ENCODE measurements at regions not wholly inside any gene's neighbourhood (a gene's known extent, or its start where the extent isn't known, plus 50 kb on each side); places are given as distances from the start of the nearest gene placed in this dataset.

- intact Hi-C loops (cut with DNase I): no loop called here
- ATAC-seq: no peak
- no peak for DNase-seq
- Histone ChIP-seq H3K27me3 (no peaks in the 10 kb centered on the region), H3K4me3 (no peak overlapping the region), H3K4me1 (no peaks in the 10 kb centered on the region), H3K9me3 (peaks cover 0 to 3% (median 0%) of the 10 kb centered on the region in 4 donors), H3K27ac (no peak overlapping the region), H3K36me3 (no peaks in the 10 kb centered on the region)
- TF ChIP-seq CTCF (IDR thresholded peaks at IDR 0.05) (no peak), POLR2A (IDR thresholded peaks at IDR 0.05) (no peak)
Observed at GRCh38 chr2:75260946-75261345, 61.6 kb upstream of the TACR1 start.

GRCh38 chr2:75258620-75259019 is 59.3 kb upstream of the TACR1 start:
- TF ChIP-seq POLR2A (IDR thresholded peaks at IDR 0.05) (no peak), CTCF (IDR thresholded peaks at IDR 0.05) (no peak)
- ATAC-seq (no peak), DNase-seq (no peak)
- Histone ChIP-seq H3K9me3 (peaks cover 0 to 3% (median 0%) of the 10 kb centered on the region in 4 donors), H3K27me3 (no peaks in the 10 kb centered on the region), H3K4me3 (no peak overlapping the region), H3K36me3 (no peaks in the 10 kb centered on the region), H3K4me1 (no peaks in the 10 kb centered on the region), H3K27ac (no peak overlapping the region)
- intact Hi-C loops (cut with DNase I): no loop called here

GRCh38 chr2:75256485-75256884 is 57.2 kb upstream of the TACR1 start:
- TF ChIP-seq POLR2A (IDR thresholded peaks at IDR 0.05) (no peak), CTCF (IDR thresholded peaks at IDR 0.05) (no peak)
- H3K9me3 ChIP-seq: peaks cover 0 to 3% (median 0%) of the 10 kb centered on the region in 4 donors
- no peak overlapping the region for H3K4me3 ChIP-seq
- ATAC-seq: no peak
- DNase-seq: no peak
- no peaks in the 10 kb centered on the region for H3K36me3 ChIP-seq
- 44% methylated on average over 1 of the region's 1 CpG for WGBS (ENCODE audit: insufficient coverage, low coverage, low lambda C conversion rate, missing lambda C conversion rate)
- H3K4me1 ChIP-seq: no peaks in the 10 kb centered on the region
- no peak overlapping the region for H3K27ac ChIP-seq
- intact Hi-C loops (cut with DNase I): no loop called here
- H3K27me3 ChIP-seq: no peaks in the 10 kb centered on the region

GRCh38 chr2:75253526-75253925 is 54.2 kb upstream of the TACR1 start:
- no peaks in the 10 kb centered on the region for H3K36me3 ChIP-seq
- ATAC-seq (no peak), DNase-seq (no peak)
- intact Hi-C loops (cut with DNase I): no loop called here
- TF ChIP-seq CTCF (IDR thresholded peaks at IDR 0.05) (no peak), POLR2A (IDR thresholded peaks at IDR 0.05) (no peak)
- no peaks in the 10 kb centered on the region for H3K27me3 ChIP-seq
- no peak overlapping the region for H3K27ac ChIP-seq
- no peak overlapping the region for H3K4me3 ChIP-seq
- H3K9me3 ChIP-seq: peaks cover 0 to 3% (median 0%) of the 10 kb centered on the region in 4 donors
- H3K4me1 ChIP-seq: no peaks in the 10 kb centered on the region

GRCh38 chr2:75251896-75252295 is 52.6 kb upstream of the TACR1 start:
- TF ChIP-seq POLR2A (IDR thresholded peaks at IDR 0.05): no peak
- no peak for TF ChIP-seq CTCF (IDR thresholded peaks at IDR 0.05)
- Histone ChIP-seq H3K27me3 (no peaks in the 10 kb centered on the region), H3K4me1 (no peaks in the 10 kb centered on the region), H3K36me3 (no peaks in the 10 kb centered on the region), H3K4me3 (no peak overlapping the region), H3K9me3 (no peaks in the 10 kb centered on the region), H3K27ac (no peak overlapping the region)
- ATAC-seq (no peak), DNase-seq (no peak)
- intact Hi-C loops (cut with DNase I): no loop called here
- WGBS (ENCODE audit: insufficient coverage, low coverage, low lambda C conversion rate, missing lambda C conversion rate): 59% methylated on average over 3 of the region's 3 CpGs
